Epithelial cell of proximal tubule (primary cell): ENCODE measurements at regions not wholly inside any gene's neighbourhood (a gene's known extent, or its start where the extent isn't known, plus 50 kb on each side); places are given as distances from the start of the nearest gene placed in this dataset.

Source experiments
- DNase-seq: peaks from one replicate; pipeline ENCODE4 v3.0.0-alpha.2; 2011; ENCODE audit warnings: low read depth
- H3K4me3 ChIP-seq: 2 replicates; pipeline ENCODE4 v1.5.1; 2011; ENCODE audit warnings: low read depth, mild to moderate bottlenecking, low read length
- TF ChIP-seq, protein P1 (sequence below): conservative IDR thresholded peaks from 2 replicates; pipeline ENCODE4 v1.5.1; 2012; ENCODE audit warnings: low read depth, mild to moderate bottlenecking, low read length

DNA sequence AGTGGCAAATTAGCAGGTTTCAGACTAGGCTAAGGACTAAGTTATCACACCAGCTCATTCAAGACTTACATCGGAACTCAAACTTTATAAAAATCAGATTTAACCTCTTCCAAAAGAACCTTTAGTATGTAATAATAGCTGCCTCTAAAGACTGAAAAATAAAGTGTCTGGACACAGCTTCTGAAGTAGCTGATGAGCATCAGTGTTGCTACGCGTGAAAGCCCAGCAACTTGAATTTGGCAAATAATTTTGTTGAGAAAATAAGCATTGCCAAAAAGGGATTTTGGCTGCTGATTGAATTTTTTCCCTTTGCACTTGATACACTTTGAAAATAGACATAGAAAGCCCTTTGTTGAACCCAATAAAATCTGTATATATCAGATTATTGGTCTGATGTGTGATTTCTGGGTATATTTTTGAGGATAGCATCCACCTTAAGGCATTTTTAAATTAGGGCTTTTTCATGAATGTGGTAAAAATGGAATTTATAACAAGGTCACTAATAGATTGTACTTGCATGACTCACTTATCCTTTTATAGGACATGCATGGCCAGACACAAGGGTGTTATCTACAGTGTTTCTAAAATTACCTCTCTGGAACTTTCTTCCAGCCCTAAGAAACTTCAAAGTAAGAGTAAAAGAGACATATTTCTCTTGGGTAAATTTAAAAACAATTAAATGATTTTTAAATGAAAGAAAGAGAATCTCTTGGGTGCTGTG, 350.4 kb downstream of the TENT5A start:
- H3K4me3 ChIP-seq: no peak overlapping the region
- DNase-seq: no peak
- TF ChIP-seq, protein P1, sequence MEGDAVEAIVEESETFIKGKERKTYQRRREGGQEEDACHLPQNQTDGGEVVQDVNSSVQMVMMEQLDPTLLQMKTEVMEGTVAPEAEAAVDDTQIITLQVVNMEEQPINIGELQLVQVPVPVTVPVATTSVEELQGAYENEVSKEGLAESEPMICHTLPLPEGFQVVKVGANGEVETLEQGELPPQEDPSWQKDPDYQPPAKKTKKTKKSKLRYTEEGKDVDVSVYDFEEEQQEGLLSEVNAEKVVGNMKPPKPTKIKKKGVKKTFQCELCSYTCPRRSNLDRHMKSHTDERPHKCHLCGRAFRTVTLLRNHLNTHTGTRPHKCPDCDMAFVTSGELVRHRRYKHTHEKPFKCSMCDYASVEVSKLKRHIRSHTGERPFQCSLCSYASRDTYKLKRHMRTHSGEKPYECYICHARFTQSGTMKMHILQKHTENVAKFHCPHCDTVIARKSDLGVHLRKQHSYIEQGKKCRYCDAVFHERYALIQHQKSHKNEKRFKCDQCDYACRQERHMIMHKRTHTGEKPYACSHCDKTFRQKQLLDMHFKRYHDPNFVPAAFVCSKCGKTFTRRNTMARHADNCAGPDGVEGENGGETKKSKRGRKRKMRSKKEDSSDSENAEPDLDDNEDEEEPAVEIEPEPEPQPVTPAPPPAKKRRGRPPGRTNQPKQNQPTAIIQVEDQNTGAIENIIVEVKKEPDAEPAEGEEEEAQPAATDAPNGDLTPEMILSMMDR: no peak

DNA sequence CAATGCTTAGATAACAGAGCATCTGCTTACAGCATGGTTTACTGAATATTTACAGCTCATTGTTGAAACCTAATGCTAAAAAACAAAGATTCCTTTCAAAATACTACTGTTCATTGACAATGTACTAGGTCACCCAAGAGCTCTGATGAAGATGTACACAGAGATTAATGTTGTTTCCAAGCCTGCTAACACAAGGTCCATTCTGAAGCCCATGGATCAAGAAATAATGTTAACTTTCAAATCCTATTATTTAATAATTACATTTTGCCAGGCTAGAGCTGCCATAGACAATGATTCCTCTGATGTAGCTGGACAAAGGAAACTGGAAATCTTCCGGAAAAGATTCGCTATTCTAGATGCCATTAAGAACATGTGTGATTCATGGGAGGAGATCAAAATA, 355.6 kb downstream of the TENT5A start:
- DNase-seq: no peak
- H3K4me3 ChIP-seq: no peak overlapping the region
- TF ChIP-seq, protein P1: no peak

DNA sequence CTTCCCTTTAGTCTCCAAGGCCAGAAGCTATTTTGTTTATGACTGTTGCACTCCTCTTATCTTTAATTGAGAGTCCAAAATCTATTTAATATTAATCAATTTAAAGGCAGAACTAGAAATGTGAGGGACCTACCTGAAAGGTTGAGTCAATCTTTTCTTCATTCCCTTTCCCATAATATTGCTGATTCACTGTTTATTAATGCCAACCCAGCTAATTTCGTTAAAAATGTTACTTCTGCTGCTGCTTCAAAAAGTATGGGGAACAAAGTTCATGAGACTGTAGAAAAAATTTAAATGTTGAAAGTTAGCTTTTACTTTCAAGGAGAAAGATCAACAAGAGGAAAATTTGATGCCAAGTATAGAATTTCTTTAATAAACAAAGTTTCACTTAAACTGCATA, 365.3 kb downstream of the TENT5A start:
- DNase-seq: no peak
- H3K4me3 ChIP-seq: no peak overlapping the region
- TF ChIP-seq, protein P1: no peak

DNA sequence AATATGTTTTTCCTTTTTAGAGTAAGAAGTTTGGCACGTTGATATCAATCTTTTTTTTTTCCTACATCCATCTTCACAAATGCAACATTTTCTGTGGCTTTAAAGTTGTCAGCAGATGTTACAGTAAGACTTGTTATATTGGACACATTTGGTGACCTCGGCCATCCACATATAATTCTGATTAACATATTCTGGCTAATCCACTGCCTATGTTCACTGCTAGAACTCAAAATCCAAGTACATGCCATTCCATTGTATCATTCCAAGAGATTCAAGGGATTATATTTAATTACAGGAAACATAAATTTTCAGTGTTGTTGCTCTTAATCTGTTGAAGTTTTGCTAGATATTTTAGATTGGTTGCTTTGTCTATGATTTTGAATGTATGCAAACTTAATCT, 367.6 kb downstream of the TENT5A start:
- no peak for DNase-seq
- TF ChIP-seq, protein P1: no peak
- no peak overlapping the region for H3K4me3 ChIP-seq

DNA sequence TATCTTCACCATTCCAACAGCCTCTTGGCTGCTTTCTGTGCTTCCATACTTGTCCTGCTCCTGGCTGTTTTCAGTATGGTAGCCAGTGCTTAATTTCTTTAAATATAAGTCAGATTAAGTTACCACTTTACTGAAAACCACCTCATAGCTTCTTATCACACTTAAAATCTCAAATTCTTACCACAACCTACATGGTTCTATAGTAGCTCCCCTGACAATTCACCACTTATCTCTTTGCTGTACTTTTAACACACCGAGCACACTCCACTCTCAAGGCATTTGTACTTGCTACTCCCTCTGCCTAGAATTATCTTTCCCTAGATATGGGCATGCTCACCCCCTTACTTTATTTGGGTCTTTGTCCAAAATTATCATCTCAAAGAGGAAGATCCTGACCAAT, 369.0 kb downstream of the TENT5A start:
- H3K4me3 ChIP-seq: no peak overlapping the region
- no peak for DNase-seq
- TF ChIP-seq, protein P1: no peak

DNA sequence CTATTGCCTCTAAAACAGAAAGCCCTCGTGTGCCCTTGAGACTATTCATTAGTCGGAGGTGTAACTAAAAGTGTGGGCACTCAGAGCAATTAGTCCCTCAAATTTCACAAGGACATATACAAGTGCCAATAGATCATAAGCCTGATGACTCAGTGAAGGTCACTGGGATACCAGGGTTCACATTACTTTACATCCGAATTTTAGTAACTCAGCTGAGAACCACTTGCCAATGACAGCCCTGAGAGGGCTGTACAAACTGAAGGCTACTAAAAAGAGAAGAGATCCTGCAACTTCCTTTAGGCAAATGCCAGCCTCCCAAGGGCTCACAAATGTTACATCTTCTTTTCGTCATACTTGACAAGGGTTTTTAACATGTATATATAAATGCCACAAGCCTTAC, 369.6 kb downstream of the TENT5A start:
- TF ChIP-seq, protein P1: no peak
- DNase-seq: no peak
- H3K4me3 ChIP-seq: no peak overlapping the region

DNA sequence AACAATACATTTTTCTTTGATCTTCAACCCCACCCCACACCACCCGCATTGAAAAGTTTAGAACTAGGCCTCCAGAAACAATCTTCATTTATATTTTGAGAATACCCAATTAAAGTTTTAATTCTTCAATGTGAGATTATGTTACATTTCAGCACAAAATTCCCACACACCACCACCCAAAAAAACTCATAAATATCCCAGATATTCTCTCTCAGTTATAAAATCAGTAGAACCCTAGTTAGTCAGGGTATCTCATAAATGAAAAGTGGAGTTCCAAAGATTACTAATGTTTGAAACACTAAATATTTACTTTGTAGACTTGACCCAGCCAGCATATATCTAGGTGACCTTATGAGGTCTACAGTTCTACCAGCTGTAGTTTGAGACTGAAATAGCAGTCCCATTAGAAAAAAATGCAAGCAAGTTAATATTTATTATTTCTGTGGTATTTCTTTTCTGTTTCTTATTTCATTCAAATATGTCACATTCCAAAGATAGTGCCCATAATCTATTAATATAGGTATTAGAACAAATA, 371.0 kb downstream of the TENT5A start:
- H3K4me3 ChIP-seq: no peak overlapping the region
- DNase-seq: no peak
- TF ChIP-seq, protein P1: no peak
